GM12878 (cell line): ENCODE measurements at regions not wholly inside any gene's neighbourhood (a gene's known extent, or its start where the extent isn't known, plus 50 kb on each side); places are given as distances from the start of the nearest gene placed in this dataset.
"Not testable (repeated sequence)": the region's sequence is repeated elsewhere in the genome, so short reads cannot be mapped to it uniquely, and the experiment has no call there.

Experiments used
- ASH2L ChIP-seq: fragments of 300-600, 200-600 bp; sonication (generic); IDR thresholded peaks from 2 replicates; pipeline ENCODE4 v1.6.1; 2017; ENCODE audit warnings: low read depth, mild to moderate bottlenecking, borderline replicate concordance
- CREM ChIP-seq: IDR thresholded peaks from 2 replicates; pipeline ENCODE4 v1.6.1; 2014; ENCODE audit warnings: antibody characterized with exemption, low read depth
- CTCF ChIP-seq, 3 experiments: IDR thresholded peaks in 2 of 3; conservative IDR thresholded peaks in 1 of 3; 2 replicates each; pipeline ENCODE4 v1.5.1; 2011; ENCODE audit warnings: low read depth in 3 of 3, low read length in 3 of 3, mild to moderate bottlenecking in 3 of 3, control low read depth in 2 of 3, moderate library complexity in 2 of 3, inconsistent platforms in 1 of 3, mixed read lengths in 1 of 3; ENCODE audit not compliant: control insufficient read depth in 2 of 3, insufficient read depth in 1 of 3; ENCODE audit errors: extremely low read depth in 1 of 3
- ETV6 ChIP-seq, 2 experiments: fragments of 450-650 bp in 1 of 2; IDR thresholded peaks in 1 of 2; conservative IDR thresholded peaks in 1 of 2; 2 replicates each; pipeline ENCODE4 v1.6.1; 2014; ENCODE audit warnings: antibody characterized with exemption in 1 of 2, borderline replicate concordance in 1 of 2, low read depth in 1 of 2, mild to moderate bottlenecking in 1 of 2, moderate library complexity in 1 of 2
- MAX ChIP-seq: IDR thresholded peaks from 2 replicates; pipeline ENCODE4 v1.6.1; 2012; ENCODE audit warnings: low read depth, low read length, improper control_type of control experiment
- MTA3 ChIP-seq: IDR thresholded peaks from 2 replicates; pipeline ENCODE4 v1.6.1; 2012; ENCODE audit warnings: low read length, inconsistent platforms, borderline replicate concordance
- MXI1 ChIP-seq: fragments of 150-350 bp; IDR thresholded peaks from 2 replicates; pipeline ENCODE4 v1.6.1; 2011; ENCODE audit warnings: low read depth, mild to moderate bottlenecking, inconsistent platforms, low read length, improper control_type of control experiment
- PAX5 ChIP-seq: IDR thresholded peaks from 2 replicates; pipeline ENCODE4 v1.6.1; 2011; ENCODE audit warnings: low read depth, low read length, borderline replicate concordance
- RAD21 ChIP-seq: IDR thresholded peaks from 2 replicates; pipeline ENCODE4 v1.6.1; 2011; ENCODE audit warnings: mild to moderate bottlenecking, low read depth, low read length, moderate library complexity; ENCODE audit not compliant: insufficient read depth
- REST ChIP-seq: IDR thresholded peaks from 2 replicates; pipeline ENCODE4 v1.6.1; 2012; ENCODE audit warnings: mild to moderate bottlenecking, low read depth, low read length
- TAF1 ChIP-seq: IDR thresholded peaks from 2 replicates; pipeline ENCODE4 v1.6.1; 2011; ENCODE audit warnings: mild to moderate bottlenecking, low read depth, low read length, borderline replicate concordance

- not testable (repeated sequence) for TF ChIP-seq MTA3; PAX5; MAX; CTCF (IDR thresholded peaks at IDR 0.05 in 2 of 3, conservative IDR thresholded peaks at IDR 0.05 in 1 of 3; ENCODE audit: control insufficient read depth in 2 of 3, extremely low read depth in 1 of 3, insufficient read depth in 1 of 3, low read depth in 3 of 3, low read length in 3 of 3); RAD21; ASH2L; ETV6 (conservative IDR thresholded peaks at IDR 0.05 in 1 of 2, IDR thresholded peaks at IDR 0.05 in 1 of 2; ENCODE audit: borderline replicate concordance in 1 of 2, low read depth in 1 of 2); TAF1; MXI1; CREM; REST
Observed at GRCh38 chr2:146696787-146697186, 1148.0 kb upstream of the ACVR2A start.
